Gastrocnemius medialis (tissue), 4 donors: ENCODE measurements at regions not wholly inside any gene's neighbourhood (a gene's known extent, or its start where the extent isn't known, plus 50 kb on each side); places are given as distances from the start of the nearest gene placed in this dataset.

Experiments
- CTCF ChIP-seq, 5 experiments: fragments of 450-650 bp in 3 of 5; fragments of 200-600 bp in 2 of 5; sonication (generic) in 2 of 5; IDR thresholded peaks in 4 of 5; conservative IDR thresholded peaks in 1 of 5; 1 replicate in 4 of 5; 2 replicates in 1 of 5; pipeline ENCODE4 v1.5.1; 2016 to 2019; ENCODE audit warnings: antibody characterized with exemption in 5 of 5, mild to moderate bottlenecking in 3 of 5, moderate library complexity in 3 of 5
- POLR2A ChIP-seq, 2 donors: fragments of 450-650 bp; IDR thresholded peaks; one replicate each; pipeline ENCODE4 v1.6.1; 2017; ENCODE audit warnings: antibody characterized with exemption in 2 of 2, mild to moderate bottlenecking in 2 of 2, moderate library complexity in 2 of 2

DNA sequence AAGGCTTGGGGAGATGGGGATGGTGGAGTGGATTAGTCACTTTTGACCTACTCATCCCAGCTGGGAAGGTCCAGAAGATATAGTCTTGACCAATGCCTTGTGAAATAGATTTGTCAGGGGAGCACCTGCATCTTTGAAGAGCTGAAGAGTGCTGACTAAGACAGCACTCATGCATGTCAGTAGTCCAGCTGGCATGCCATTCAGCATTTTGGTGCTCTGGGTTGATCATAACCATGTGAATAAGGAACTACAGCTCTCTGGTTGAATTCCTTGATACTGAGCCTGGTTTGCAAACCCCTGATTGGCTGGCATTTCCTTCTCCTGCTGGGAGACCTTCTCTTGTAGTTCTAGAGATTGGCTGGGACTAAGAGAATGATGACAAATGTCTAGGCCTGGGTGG lies 106.8 kb upstream of the ALX4 start:
- no peak for TF ChIP-seq POLR2A (IDR thresholded peaks at IDR 0.05)
- no peak for TF ChIP-seq CTCF (IDR thresholded peaks at IDR 0.05 in 4 of 5, conservative IDR thresholded peaks at IDR 0.05 in 1 of 5)
